ENCODE measurements at regions not wholly inside any gene's neighbourhood (a gene's known extent, or its start where the extent isn't known, plus 50 kb on each side); places are given as distances from the start of the nearest gene placed in this dataset.

GRCh38 chr13:78827471-78827870 lies 168.5 kb upstream of the OBI1 start:
- TF ChIP-seq POLR2AphosphoS5 (IDR thresholded peaks at IDR 0.05; ENCODE audit: low read depth, low read length): no peak
- TF ChIP-seq MAZ (IDR thresholded peaks at IDR 0.05; ENCODE audit: borderline replicate concordance, low read depth, low read length): no peak
- TF ChIP-seq MAZ (CRISPR knock-in tag; IDR thresholded peaks at IDR 0.05; ENCODE audit: low read depth): no peak
- TF ChIP-seq NR2F1 (CRISPR knock-in tag; IDR thresholded peaks at IDR 0.05): no peak
- no peak for TF ChIP-seq ZNF251 (CRISPR knock-in tag; IDR thresholded peaks at IDR 0.05)
- no peak for TF ChIP-seq GATAD2A (CRISPR knock-in tag; IDR thresholded peaks at IDR 0.05)
- no peak for TF ChIP-seq KLF16 (CRISPR knock-in tag; IDR thresholded peaks at IDR 0.05)
- TF ChIP-seq ARNTL (CRISPR knock-in tag; IDR thresholded peaks at IDR 0.05): no peak
- TF ChIP-seq FOSL2 (CRISPR knock-in tag; IDR thresholded peaks at IDR 0.05): no peak
